Sigmoid colon (tissue), 4 donors: ENCODE measurements at regions not wholly inside any gene's neighbourhood (a gene's known extent, or its start where the extent isn't known, plus 50 kb on each side); places are given as distances from the start of the nearest gene placed in this dataset.

Experiments
- CTCF ChIP-seq, 4 experiments: fragments of 450-650 bp in 3 of 4; fragments of 200-600 bp in 1 of 4; IDR thresholded peaks; one replicate each; pipeline ENCODE4 v1.5.1; 2016 to 2019; ENCODE audit warnings: antibody characterized with exemption in 4 of 4, mild to moderate bottlenecking in 3 of 4, moderate library complexity in 2 of 4
- POLR2AphosphoS5 ChIP-seq, 4 donors: sonication (generic); formaldehyde crosslinking; IDR thresholded peaks; one replicate each; pipeline ENCODE4 v1.6.1; 2017; ENCODE audit warnings: antibody characterized with exemption in 4 of 4

GRCh38 chr4:186851291-186852072, 127.8 kb upstream of the FAT1 start:
- TF ChIP-seq POLR2AphosphoS5 (IDR thresholded peaks at IDR 0.05) (no peak), CTCF (IDR thresholded peaks at IDR 0.05) (no peak)
